HepG2 (cell line): ENCODE measurements at regions not wholly inside any gene's neighbourhood (a gene's known extent, or its start where the extent isn't known, plus 50 kb on each side); places are given as distances from the start of the nearest gene placed in this dataset.

ENCODE experiments used
- ATAC-seq: fragments of 200-7000 bp; cut with Tn5 transposase; 3 replicates; pipeline ENCODE4 v1.9.1; 2020; ENCODE audit warnings: mild to moderate bottlenecking, moderate library complexity
- BruUV-seq: library from RNA; stranded (reverse); fragments of 400-500 nt; replicated peaks from 2 replicates; lab custom pipeline; 2021; lab: Mats Ljungman, UMichigan
- CTCF ChIA-PET: fragments of 300-600 bp; formaldehyde crosslinking; extraction: SDS; loops from one replicate; lab custom pipeline; 2021; ENCODE audit warnings: low total read pairs, inconsistent platforms, low intra/inter-chr PET ratio; lab: Yijun Ruan, JAX
- POLR2A ChIA-PET: fragments of 350-600 bp; sonication (Branson Sonifier 250); formaldehyde crosslinking; loops from one replicate; lab custom pipeline; 2020; ENCODE audit warnings: antibody characterized with exemption, inconsistent platforms; lab: Yijun Ruan, JAX
- DNase-seq: peaks from one replicate; pipeline ENCODE4 v3.0.0-alpha.2; 2015; ENCODE audit warnings: low spot score
- FAIRE-seq: peaks from 3 replicates; lab custom pipeline; 2011; peaks lifted over from hg19 to GRCh38; lab: Jason Lieb, UNC
- H2AFZ ChIP-seq: one replicate; pipeline ENCODE4 v1.6.1; 2011; ENCODE audit warnings: low read length, inconsistent platforms
- H3K27ac ChIP-seq: fragments of 300-600 bp; 3 replicates; pipeline ENCODE4 v1.8.0; 2011; ENCODE audit warnings: mixed run types, mild to moderate bottlenecking, mixed read lengths, low read length, inconsistent platforms; ENCODE audit not compliant: insufficient read depth; ENCODE audit errors: extremely low read length
- H3K27me3 ChIP-seq, 2 experiments: fragments of 200-600 bp in 1 of 2; 2 replicates in 1 of 2; 3 replicates in 1 of 2; pipeline versions ENCODE4 v1.6.0 to v1.8.0; 2011; ENCODE audit warnings: low read length in 2 of 2, mild to moderate bottlenecking in 2 of 2, moderate library complexity in 2 of 2, inconsistent platforms in 1 of 2; ENCODE audit not compliant: insufficient read depth in 2 of 2, control insufficient read depth in 1 of 2
- H3K36me3 ChIP-seq, 2 experiments: fragments of 200-600 bp in 1 of 2; replicated peaks in 1 of 2; 2 replicates in 1 of 2; 3 replicates in 1 of 2; pipeline versions ENCODE4 v1.5.1 to v1.8.0; 2011; ENCODE audit warnings: low read length in 2 of 2, inconsistent platforms in 1 of 2; ENCODE audit not compliant: insufficient read depth in 2 of 2, control insufficient read depth in 1 of 2
- H3K4me1 ChIP-seq: 2 replicates; pipeline ENCODE4 v1.5.1; 2012; ENCODE audit warnings: low read length, inconsistent platforms; ENCODE audit not compliant: insufficient read depth
- H3K4me2 ChIP-seq: 2 replicates; pipeline ENCODE4 v1.6.0; 2011; ENCODE audit warnings: low read depth, low read length, inconsistent platforms
- H3K4me3 ChIP-seq, 3 experiments: fragments of 200-600 bp in 1 of 3; sonication (generic), shearing (Covaris generic) in 1 of 3; replicated peaks in 1 of 3; 2 replicates each; pipeline ENCODE4 v1.5.1; 2011 to 2016; ENCODE audit warnings: low read length in 3 of 3, inconsistent platforms in 2 of 3, low read depth in 2 of 3, mild to moderate bottlenecking in 2 of 3, control low read depth in 1 of 3, mixed read lengths in 1 of 3; ENCODE audit not compliant: insufficient read depth in 1 of 3
- H3K79me2 ChIP-seq: one replicate; pipeline ENCODE4 v1.6.1; 2011; ENCODE audit warnings: low read length, inconsistent platforms; ENCODE audit not compliant: insufficient read depth
- H3K9ac ChIP-seq: 2 replicates; pipeline ENCODE4 v1.6.0; 2011; ENCODE audit warnings: mild to moderate bottlenecking, low read depth, low read length, inconsistent platforms; ENCODE audit not compliant: insufficient read depth
- H3K9me3 ChIP-seq: 2 replicates; pipeline ENCODE4 v1.5.1; 2012; ENCODE audit warnings: mild to moderate bottlenecking, low read length
- H4K20me1 ChIP-seq: 2 replicates; pipeline ENCODE4 v1.6.0; 2011; ENCODE audit warnings: inconsistent platforms, mild to moderate bottlenecking, low read length, moderate library complexity; ENCODE audit not compliant: insufficient read depth
- ATAD3A ChIP-seq: sonication (generic); formaldehyde crosslinking; IDR thresholded peaks from 2 replicates; pipeline ENCODE4 v1.4.0; 2020; ENCODE audit warnings: missing genetic modification reagents
- ATF1 ChIP-seq: IDR thresholded peaks from 2 replicates; pipeline ENCODE4 v1.6.1; 2016; ENCODE audit warnings: mild to moderate bottlenecking, control low read depth
- CHD4 ChIP-seq: fragments of 200-600 bp; sonication (generic); IDR thresholded peaks from 2 replicates; pipeline ENCODE4 v1.7.0; 2017; ENCODE audit warnings: mild to moderate bottlenecking, low read length, borderline replicate concordance
- NFYB ChIP-seq: sonication (generic); formaldehyde crosslinking; IDR thresholded peaks from 2 replicates; pipeline ENCODE4 v1.4.0; 2020; ENCODE audit warnings: missing genetic modification reagents
- SP1 ChIP-seq, 2 experiments: fragments of 450-650 bp in 1 of 2; sonication (generic) in 1 of 2; formaldehyde crosslinking in 1 of 2; IDR thresholded peaks; 2 replicates each; pipeline versions ENCODE4 v1.4.0 to v1.6.1; 2016 to 2020; ENCODE audit warnings: missing genetic modification reagents in 1 of 2
- TBX2 ChIP-seq: sonication (generic); formaldehyde crosslinking; IDR thresholded peaks from 2 replicates; pipeline ENCODE4 v1.5.0; 2020; ENCODE audit warnings: missing genetic modification reagents, mild to moderate bottlenecking, borderline replicate concordance
- ZFX ChIP-seq: sonication (generic); formaldehyde crosslinking; IDR thresholded peaks from 2 replicates; pipeline ENCODE4 v1.4.0; 2020; ENCODE audit warnings: mild to moderate bottlenecking, low read depth, missing genetic modification reagents, moderate library complexity
- ZNF317 ChIP-seq: sonication (generic); formaldehyde crosslinking; IDR thresholded peaks from 2 replicates; pipeline ENCODE4 v1.5.0; 2020; ENCODE audit warnings: mild to moderate bottlenecking, missing genetic modification reagents
- ZNF335 ChIP-seq: sonication (generic); formaldehyde crosslinking; IDR thresholded peaks from 2 replicates; pipeline ENCODE4 v1.4.0; 2020; ENCODE audit warnings: missing genetic modification reagents
- WGBS: methylation state at CpG from one replicate; pipeline ENCODE4 v1.1.6; 2017; ENCODE audit warnings: low lambda C conversion rate; 5-methylcytosine and 5-hydroxymethylcytosine counted together
- in situ Hi-C: cut with HindIII; loops from 2 replicates; pipeline ENCODE4 v1.10.0; 2017; ENCODE audit warnings: low pct_unique_long_range_greater_than_20kb; ENCODE audit not compliant: extremely low pct_ligation_motif_present
- intact Hi-C: fragments of 100-400 bp; cut with micrococcal nuclease; formaldehyde crosslinking; loops from one replicate; pipeline ENCODE4 v1.10.0; 2022; ENCODE audit not compliant: unreplicated experiment
- TF ChIP-seq, protein P1 (sequence below): sonication (generic); formaldehyde crosslinking; IDR thresholded peaks from 2 replicates; pipeline ENCODE4 v1.5.1; 2020; ENCODE audit warnings: mild to moderate bottlenecking, missing genetic modification reagents, borderline replicate concordance
- TF ChIP-seq, protein P2 (sequence below): sonication (generic); formaldehyde crosslinking; IDR thresholded peaks from 2 replicates; pipeline ENCODE4 v1.8.0; 2023; ENCODE audit warnings: mild to moderate bottlenecking, missing genetic modification reagents
- TF ChIP-seq, protein P3 (sequence below): sonication (generic); formaldehyde crosslinking; conservative IDR thresholded peaks from 2 replicates; pipeline ENCODE4 v1.4.0; 2020; ENCODE audit warnings: mild to moderate bottlenecking, missing genetic modification reagents, moderate library complexity

DNA sequence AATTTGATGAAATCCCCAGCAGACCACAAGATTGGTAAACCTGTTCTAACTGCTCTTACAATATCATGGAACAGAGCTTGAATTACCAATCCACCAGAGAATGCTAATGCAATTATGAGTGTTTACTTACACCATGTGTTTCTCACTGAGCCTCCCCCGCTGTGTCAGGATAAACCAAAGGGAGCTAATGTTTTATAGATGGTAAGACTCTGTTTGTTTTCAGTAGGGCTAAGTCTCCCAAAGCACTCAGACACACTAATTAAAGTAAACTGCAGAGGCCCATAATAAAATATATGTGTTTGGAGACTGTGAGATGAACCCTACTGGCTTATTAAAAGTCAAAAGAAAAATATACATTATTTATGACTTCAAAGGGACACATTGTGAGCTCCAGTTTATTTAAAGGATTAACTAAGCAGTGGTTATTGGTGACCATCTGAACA lies 261.7 kb upstream of the FAM241A start:
- DNase-seq, result no peak
- H3K4me1 ChIP-seq, result no peaks in the 10 kb centered on the region
- POLR2A ChIA-PET, result no interaction called here
- no peaks in the 10 kb centered on the region for H4K20me1 ChIP-seq
- CTCF ChIA-PET, result no interaction called here
- H3K27ac ChIP-seq, result no peak overlapping the region
- H3K36me3 ChIP-seq, result no peaks in the 10 kb centered on the region
- no peaks in the 10 kb centered on the region for H3K9me3 ChIP-seq
- H3K4me3 ChIP-seq, result no peak overlapping the region
- no peak overlapping the region for H3K9ac ChIP-seq
- WGBS, result 0% methylated on average over 1 of the region's 1 CpG
- intact Hi-C loops (no loop called here), in situ Hi-C loops (no loop called here)
- no peaks in the 10 kb centered on the region for H3K79me2 ChIP-seq
- no peak for FAIRE-seq
- no peaks in the 10 kb centered on the region for H3K27me3 ChIP-seq
- no peak overlapping the region for H2AFZ ChIP-seq
- no peak for ATAC-seq
- H3K4me2 ChIP-seq, result no peak overlapping the region
- TF ChIP-seq, protein P1, sequence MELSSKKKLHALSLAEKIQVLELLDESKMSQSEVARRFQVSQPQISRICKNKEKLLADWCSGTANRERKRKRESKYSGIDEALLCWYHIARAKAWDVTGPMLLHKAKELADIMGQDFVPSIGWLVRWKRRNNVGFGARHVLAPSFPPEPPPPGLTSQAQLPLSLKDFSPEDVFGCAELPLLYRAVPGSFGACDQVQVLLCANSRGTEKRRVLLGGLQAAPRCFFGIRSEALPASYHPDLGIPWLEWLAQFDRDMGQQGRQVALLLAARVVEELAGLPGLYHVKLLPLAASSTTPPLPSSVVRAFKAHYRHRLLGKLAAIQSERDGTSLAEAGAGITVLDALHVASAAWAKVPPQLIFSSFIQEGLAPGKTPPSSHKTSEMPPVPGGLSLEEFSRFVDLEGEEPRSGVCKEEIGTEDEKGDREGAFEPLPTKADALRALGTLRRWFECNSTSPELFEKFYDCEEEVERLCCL (CRISPR knock-in tag), result no peak
- TF ChIP-seq TBX2 (CRISPR knock-in tag), result no peak
- no peak for TF ChIP-seq ZNF317
- no peak for TF ChIP-seq ZNF335 (CRISPR knock-in tag)
- no peak for TF ChIP-seq ZFX (CRISPR knock-in tag)
- TF ChIP-seq, protein P2, sequence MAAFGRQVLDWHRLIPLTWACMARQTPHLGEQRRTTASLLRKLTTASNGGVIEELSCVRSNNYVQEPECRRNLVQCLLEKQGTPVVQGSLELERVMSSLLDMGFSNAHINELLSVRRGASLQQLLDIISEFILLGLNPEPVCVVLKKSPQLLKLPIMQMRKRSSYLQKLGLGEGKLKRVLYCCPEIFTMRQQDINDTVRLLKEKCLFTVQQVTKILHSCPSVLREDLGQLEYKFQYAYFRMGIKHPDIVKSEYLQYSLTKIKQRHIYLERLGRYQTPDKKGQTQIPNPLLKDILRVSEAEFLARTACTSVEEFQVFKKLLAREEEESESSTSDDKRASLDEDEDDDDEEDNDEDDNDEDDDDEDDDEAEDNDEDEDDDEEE, result no peak
- no TSS peak for BruUV-seq

DNA sequence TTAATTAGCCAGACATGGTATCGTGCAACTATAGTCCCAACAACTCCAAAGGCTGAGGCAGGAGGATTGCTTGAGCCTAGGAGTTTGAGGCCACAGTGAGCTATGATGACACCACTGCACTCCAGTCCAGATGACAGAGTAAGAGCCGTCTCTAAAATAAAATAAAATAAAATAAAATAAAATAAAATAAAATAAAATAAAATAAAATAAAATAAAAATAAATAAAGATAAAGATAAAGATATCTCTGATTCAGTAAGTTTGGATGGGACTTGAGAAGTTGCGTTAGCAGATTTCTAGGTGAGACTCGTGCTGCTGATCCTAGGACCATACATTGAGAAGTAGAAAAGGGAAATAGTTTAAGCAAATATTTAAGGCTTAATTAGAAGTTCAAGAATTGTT lies 254.8 kb upstream of the FAM241A start:
- WGBS, result 17% methylated on average over 4 of the region's 4 CpGs
- H3K27ac ChIP-seq, result no peak overlapping the region
- no peaks in the 10 kb centered on the region for H3K9me3 ChIP-seq
- H4K20me1 ChIP-seq, result no peaks in the 10 kb centered on the region
- H3K36me3 ChIP-seq, result no peaks in the 10 kb centered on the region
- BruUV-seq, result no TSS peak
- no peaks in the 10 kb centered on the region for H3K79me2 ChIP-seq
- no peak for FAIRE-seq
- no peak overlapping the region for H3K4me2 ChIP-seq
- no peak for DNase-seq
- no peaks in the 10 kb centered on the region for H3K27me3 ChIP-seq
- intact Hi-C loops, result loop anchor here (10.0 kb wide), 1 partner anchor 556 kb away; no protein-coding TSS in a partner anchor
- no peaks in the 10 kb centered on the region for H3K4me1 ChIP-seq
- in situ Hi-C loops, result no loop called here
- no peak overlapping the region for H3K4me3 ChIP-seq
- no peak overlapping the region for H3K9ac ChIP-seq
- POLR2A ChIA-PET, result no interaction called here
- no peak for ATAC-seq
- no peak overlapping the region for H2AFZ ChIP-seq
- CTCF ChIA-PET, result no interaction called here
- TF ChIP-seq ATF1 (no peak), CHD4 (no peak), SP1 (IDR thresholded peaks at IDR 0.05) (no peak), SP1 (CRISPR knock-in tag; IDR thresholded peaks at IDR 0.05) (no peak), NFYB (CRISPR knock-in tag) (no peak), ATAD3A (no peak)
- TF ChIP-seq, protein P3, sequence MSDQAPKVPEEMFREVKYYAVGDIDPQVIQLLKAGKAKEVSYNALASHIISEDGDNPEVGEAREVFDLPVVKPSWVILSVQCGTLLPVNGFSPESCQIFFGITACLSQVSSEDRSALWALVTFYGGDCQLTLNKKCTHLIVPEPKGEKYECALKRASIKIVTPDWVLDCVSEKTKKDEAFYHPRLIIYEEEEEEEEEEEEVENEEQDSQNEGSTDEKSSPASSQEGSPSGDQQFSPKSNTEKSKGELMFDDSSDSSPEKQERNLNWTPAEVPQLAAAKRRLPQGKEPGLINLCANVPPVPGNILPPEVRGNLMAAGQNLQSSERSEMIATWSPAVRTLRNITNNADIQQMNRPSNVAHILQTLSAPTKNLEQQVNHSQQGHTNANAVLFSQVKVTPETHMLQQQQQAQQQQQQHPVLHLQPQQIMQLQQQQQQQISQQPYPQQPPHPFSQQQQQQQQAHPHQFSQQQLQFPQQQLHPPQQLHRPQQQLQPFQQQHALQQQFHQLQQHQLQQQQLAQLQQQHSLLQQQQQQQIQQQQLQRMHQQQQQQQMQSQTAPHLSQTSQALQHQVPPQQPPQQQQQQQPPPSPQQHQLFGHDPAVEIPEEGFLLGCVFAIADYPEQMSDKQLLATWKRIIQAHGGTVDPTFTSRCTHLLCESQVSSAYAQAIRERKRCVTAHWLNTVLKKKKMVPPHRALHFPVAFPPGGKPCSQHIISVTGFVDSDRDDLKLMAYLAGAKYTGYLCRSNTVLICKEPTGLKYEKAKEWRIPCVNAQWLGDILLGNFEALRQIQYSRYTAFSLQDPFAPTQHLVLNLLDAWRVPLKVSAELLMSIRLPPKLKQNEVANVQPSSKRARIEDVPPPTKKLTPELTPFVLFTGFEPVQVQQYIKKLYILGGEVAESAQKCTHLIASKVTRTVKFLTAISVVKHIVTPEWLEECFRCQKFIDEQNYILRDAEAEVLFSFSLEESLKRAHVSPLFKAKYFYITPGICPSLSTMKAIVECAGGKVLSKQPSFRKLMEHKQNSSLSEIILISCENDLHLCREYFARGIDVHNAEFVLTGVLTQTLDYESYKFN (CRISPR knock-in tag), result no peak
